Large intestine (tissue), 3 donors: ENCODE measurements at regions not wholly inside any gene's neighbourhood (a gene's known extent, or its start where the extent isn't known, plus 50 kb on each side); places are given as distances from the start of the nearest gene placed in this dataset.

ENCODE experiments used
- DNase-seq, 2 donors: peaks; one replicate each; pipeline versions ENCODE4 v3.0.0 to v3.0.0-alpha.2; 2013
- H3K27ac ChIP-seq: one replicate; pipeline ENCODE4 v1.5.1; 2013; ENCODE audit warnings: low read length
- H3K27me3 ChIP-seq: 2 replicates; pipeline ENCODE4 v1.6.1; 2013; ENCODE audit warnings: low read length; ENCODE audit not compliant: control insufficient read depth, insufficient read depth
- H3K36me3 ChIP-seq: 2 replicates; pipeline ENCODE4 v1.6.1; 2013; ENCODE audit warnings: low read length; ENCODE audit not compliant: control insufficient read depth, insufficient read depth
- H3K4me1 ChIP-seq: one replicate; pipeline ENCODE4 v1.6.1; 2013; ENCODE audit warnings: low read length; ENCODE audit not compliant: control insufficient read depth, insufficient read depth
- H3K4me3 ChIP-seq: one replicate; pipeline ENCODE4 v1.5.1; 2013; ENCODE audit warnings: low read length
- H3K9me3 ChIP-seq: one replicate; pipeline ENCODE4 v1.6.1; 2013; ENCODE audit warnings: mild to moderate bottlenecking, low read depth, low read length, moderate library complexity; ENCODE audit not compliant: control insufficient read depth
- WGBS: methylation state at CpG from one replicate; pipeline ENCODE4 v1.1.5; 2013; ENCODE audit warnings: low lambda C conversion rate; ENCODE audit not compliant: insufficient coverage; 5-methylcytosine and 5-hydroxymethylcytosine counted together

DNA sequence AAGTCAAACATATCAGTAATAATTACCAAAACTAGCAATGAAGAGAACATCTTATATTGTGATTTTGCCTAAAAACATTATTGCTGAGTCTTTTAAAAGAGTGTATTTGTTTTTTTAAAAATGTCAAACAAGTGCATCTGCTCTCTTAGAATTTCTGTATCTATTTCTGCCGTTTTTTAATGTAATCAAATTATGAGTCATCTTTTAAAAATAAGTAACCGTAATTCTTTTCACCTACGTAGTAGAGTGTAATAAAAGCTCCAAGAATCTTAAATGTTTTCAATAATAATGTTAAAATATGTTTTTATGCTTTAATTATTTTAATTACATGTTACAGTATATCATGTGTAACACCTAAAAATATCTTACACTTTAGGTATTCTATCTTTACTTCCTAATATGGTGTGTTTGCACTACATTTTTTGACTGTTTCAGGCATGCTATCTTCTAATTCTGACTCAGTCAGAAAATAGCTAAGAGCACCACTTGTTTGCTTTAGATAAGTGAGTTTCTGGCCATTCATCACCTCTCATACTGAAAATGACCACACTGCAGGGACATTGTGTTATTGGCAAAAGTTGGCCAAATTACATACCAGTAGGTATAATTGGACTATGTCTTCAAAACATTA is 368.5 kb downstream of the PCDH7 start:
- H3K4me3 ChIP-seq = no peak overlapping the region
- H3K27me3 ChIP-seq = no peaks in the 10 kb centered on the region
- no peaks in the 10 kb centered on the region for H3K4me1 ChIP-seq
- WGBS = 59% methylated on average over 3 of the region's 3 CpGs
- H3K9me3 ChIP-seq = no peaks in the 10 kb centered on the region
- no peak for DNase-seq
- H3K27ac ChIP-seq = no peak overlapping the region
- no peaks in the 10 kb centered on the region for H3K36me3 ChIP-seq

GRCh38 chr4:31089815-31090214 is 369.6 kb downstream of the PCDH7 start:
- Histone ChIP-seq H3K4me3 (no peak overlapping the region), H3K9me3 (no peaks in the 10 kb centered on the region), H3K27me3 (no peaks in the 10 kb centered on the region), H3K4me1 (no peaks in the 10 kb centered on the region), H3K27ac (peak overlapping the region; percentile 24), H3K36me3 (no peaks in the 10 kb centered on the region)
- WGBS = 83% methylated on average over 1 of the region's 6 CpGs
- DNase-seq = peak; percentile 83 to 89

GRCh38 chr4:31094474-31094873 is 374.3 kb downstream of the PCDH7 start:
- Histone ChIP-seq H3K36me3 (no peaks in the 10 kb centered on the region), H3K27ac (no peak overlapping the region), H3K9me3 (no peaks in the 10 kb centered on the region), H3K4me3 (no peak overlapping the region), H3K27me3 (no peaks in the 10 kb centered on the region), H3K4me1 (no peaks in the 10 kb centered on the region)
- DNase-seq = no peak
- WGBS = no CpG with 5 or more reads among the region's 2 CpGs

- no peaks in the 10 kb centered on the region for H3K4me1 ChIP-seq
- no peak overlapping the region for H3K4me3 ChIP-seq
- no peaks in the 10 kb centered on the region for H3K36me3 ChIP-seq
- 83% methylated on average over 2 of the region's 6 CpGs for WGBS
- H3K9me3 ChIP-seq = no peaks in the 10 kb centered on the region
- H3K27ac ChIP-seq = no peak overlapping the region
- H3K27me3 ChIP-seq = no peaks in the 10 kb centered on the region
- DNase-seq = no peak
Observed at GRCh38 chr4:31097999-31098398, 377.8 kb downstream of the PCDH7 start.

DNA sequence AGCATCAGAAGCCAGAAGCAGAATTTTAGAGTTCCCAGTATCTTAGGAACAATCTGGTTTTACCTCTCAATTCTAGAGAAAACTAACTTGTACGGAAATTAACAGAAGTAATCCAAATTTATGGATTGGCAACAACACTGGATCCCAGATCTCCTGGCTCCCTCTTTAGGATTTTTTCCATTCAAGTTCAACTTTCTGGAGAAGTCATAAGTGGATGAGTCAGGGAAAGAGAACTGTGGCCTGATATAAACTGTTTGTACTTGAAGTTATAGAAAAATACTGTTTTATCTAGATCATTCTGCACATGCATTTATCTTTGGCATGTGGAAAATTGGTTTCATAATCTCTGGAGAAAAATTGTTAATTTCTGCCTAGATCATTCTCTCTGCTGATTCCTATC is 380.4 kb downstream of the PCDH7 start:
- no peak overlapping the region for H3K27ac ChIP-seq
- no peaks in the 10 kb centered on the region for H3K9me3 ChIP-seq
- H3K4me3 ChIP-seq = no peak overlapping the region
- H3K36me3 ChIP-seq = no peaks in the 10 kb centered on the region
- DNase-seq = no peak
- H3K27me3 ChIP-seq = no peaks in the 10 kb centered on the region
- H3K4me1 ChIP-seq = no peaks in the 10 kb centered on the region
- WGBS = no CpG with 5 or more reads among the region's 1 CpG

- Histone ChIP-seq H3K27ac (no peak overlapping the region), H3K9me3 (no peaks in the 10 kb centered on the region), H3K27me3 (no peaks in the 10 kb centered on the region), H3K4me3 (no peak overlapping the region), H3K4me1 (no peaks in the 10 kb centered on the region), H3K36me3 (no peaks in the 10 kb centered on the region)
- DNase-seq = no peak
- no CpG with 5 or more reads among the region's 1 CpG for WGBS
Observed at GRCh38 chr4:31104043-31104442, 383.9 kb downstream of the PCDH7 start.

GRCh38 chr4:31104577-31104976 is 384.4 kb downstream of the PCDH7 start:
- WGBS = no CpG with 5 or more reads among the region's 3 CpGs
- no peak overlapping the region for H3K27ac ChIP-seq
- no peak for DNase-seq

GRCh38 chr4:31106419-31106818 is 386.2 kb downstream of the PCDH7 start:
- H3K4me3 ChIP-seq = no peak overlapping the region
- H3K36me3 ChIP-seq = no peaks in the 10 kb centered on the region
- H3K27me3 ChIP-seq = no peaks in the 10 kb centered on the region
- no peaks in the 10 kb centered on the region for H3K9me3 ChIP-seq
- DNase-seq = no peak
- no CpG with 5 or more reads among the region's 1 CpG for WGBS
- no peak overlapping the region for H3K27ac ChIP-seq
- no peaks in the 10 kb centered on the region for H3K4me1 ChIP-seq

More at GRCh38 chr4:31104577-31104976, 384.4 kb downstream of the PCDH7 start:
- no peaks in the 10 kb centered on the region for H3K36me3 ChIP-seq
- H3K4me3 ChIP-seq = no peak overlapping the region
- H3K9me3 ChIP-seq = no peaks in the 10 kb centered on the region
- H3K4me1 ChIP-seq = no peaks in the 10 kb centered on the region
- H3K27me3 ChIP-seq = no peaks in the 10 kb centered on the region

GRCh38 chr4:31107362-31107761 is 387.2 kb downstream of the PCDH7 start:
- no peaks in the 10 kb centered on the region for H3K27me3 ChIP-seq
- no peaks in the 10 kb centered on the region for H3K36me3 ChIP-seq
- H3K9me3 ChIP-seq = no peaks in the 10 kb centered on the region
- H3K4me3 ChIP-seq = no peak overlapping the region
- no peak for DNase-seq
- H3K4me1 ChIP-seq = no peaks in the 10 kb centered on the region
- 100% methylated on average over 1 of the region's 2 CpGs for WGBS
- H3K27ac ChIP-seq = no peak overlapping the region

DNA sequence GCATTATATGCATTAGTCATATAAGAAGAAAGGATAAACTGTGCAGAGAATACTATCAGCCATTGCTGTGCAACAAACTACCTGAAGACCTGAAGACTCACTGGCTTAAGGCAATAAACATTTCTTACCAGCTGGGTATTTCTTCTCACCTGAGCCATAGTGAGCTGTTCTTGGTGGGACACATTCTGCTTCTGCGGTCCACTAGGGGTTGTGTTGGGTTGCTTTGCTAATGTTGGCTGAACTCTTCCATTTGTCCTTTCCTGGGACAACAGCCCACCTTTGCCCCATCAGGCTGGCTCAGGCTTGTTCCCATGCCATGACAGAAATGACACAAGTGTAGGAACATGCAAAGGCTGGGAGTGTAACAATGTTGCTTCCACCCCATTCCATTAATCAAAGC is 388.6 kb downstream of the PCDH7 start:
- Histone ChIP-seq H3K27ac (no peak overlapping the region), H3K4me3 (no peak overlapping the region), H3K27me3 (no peaks in the 10 kb centered on the region), H3K36me3 (no peaks in the 10 kb centered on the region), H3K4me1 (no peaks in the 10 kb centered on the region), H3K9me3 (no peaks in the 10 kb centered on the region)
- no peak for DNase-seq
- WGBS = no CpG with 5 or more reads among the region's 1 CpG

DNA sequence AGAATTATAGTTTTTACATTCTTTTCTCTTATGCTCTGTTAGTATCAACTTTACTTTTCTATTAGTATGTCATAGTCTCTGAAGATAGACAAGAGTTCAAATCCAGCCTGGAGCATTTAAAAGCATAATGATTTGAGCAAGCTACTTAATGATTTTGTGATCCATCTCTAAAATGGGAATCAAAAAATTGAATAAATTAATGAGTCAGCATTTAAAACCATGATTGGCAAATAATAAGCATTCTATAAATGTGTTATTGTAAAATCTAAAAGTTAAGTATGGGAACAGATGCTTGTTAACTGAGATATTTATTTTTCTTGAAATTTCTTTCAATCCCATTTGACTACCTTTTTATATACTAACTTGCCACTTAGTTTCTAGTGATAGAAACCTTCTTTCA is 391.6 kb downstream of the PCDH7 start:
- H3K9me3 ChIP-seq = no peaks in the 10 kb centered on the region
- no peak for DNase-seq
- no peaks in the 10 kb centered on the region for H3K27me3 ChIP-seq
- no peak overlapping the region for H3K27ac ChIP-seq
- no peaks in the 10 kb centered on the region for H3K36me3 ChIP-seq
- no peak overlapping the region for H3K4me3 ChIP-seq
- no peaks in the 10 kb centered on the region for H3K4me1 ChIP-seq
